CD14-positive monocyte (primary cell): ENCODE measurements at regions not wholly inside any gene's neighbourhood (a gene's known extent, or its start where the extent isn't known, plus 50 kb on each side); places are given as distances from the start of the nearest gene placed in this dataset.

Source experiments
- DNase-seq, 3 donors: peaks; one replicate each; pipeline ENCODE4 v3.0.0-alpha.2; 2011 to 2022
- H2AFZ ChIP-seq: 2 replicates; pipeline ENCODE4 v1.6.0; 2012; ENCODE audit warnings: mild to moderate bottlenecking, low read depth, low read length, inconsistent platforms; ENCODE audit not compliant: insufficient read depth, poor library complexity, severe bottlenecking
- H3K27ac ChIP-seq, 2 donors: 1 replicate in 1 of 2; 2 replicates in 1 of 2; pipeline ENCODE4 v1.5.1; 2012 to 2013; ENCODE audit warnings: low read length in 2 of 2, control low read depth in 1 of 2, inconsistent platforms in 1 of 2, low read depth in 1 of 2, mild to moderate bottlenecking in 1 of 2
- H3K27me3 ChIP-seq, 2 donors: one replicate each; pipeline versions ENCODE4 v1.6.0 to v1.6.1; 2011 to 2013; ENCODE audit warnings: low read length in 2 of 2; ENCODE audit not compliant: control insufficient read depth in 2 of 2, insufficient read depth in 2 of 2
- H3K36me3 ChIP-seq, 2 donors: replicated peaks in 1 of 2; 1 replicate in 1 of 2; 2 replicates in 1 of 2; pipeline versions ENCODE4 v1.5.1 to v1.6.1; 2012 to 2013; ENCODE audit warnings: low read length in 2 of 2, control low read depth in 1 of 2, inconsistent platforms in 1 of 2, mild to moderate bottlenecking in 1 of 2; ENCODE audit not compliant: insufficient read depth in 2 of 2, control insufficient read depth in 1 of 2
- H3K4me1 ChIP-seq, 2 donors: 1 replicate in 1 of 2; 2 replicates in 1 of 2; pipeline versions ENCODE4 v1.5.1 to v1.6.1; 2012 to 2013; ENCODE audit warnings: low read length in 2 of 2, control low read depth in 1 of 2, inconsistent platforms in 1 of 2, mild to moderate bottlenecking in 1 of 2, moderate library complexity in 1 of 2; ENCODE audit not compliant: insufficient read depth in 2 of 2, control insufficient read depth in 1 of 2
- H3K4me2 ChIP-seq: replicated peaks from 2 replicates; pipeline ENCODE3; 2012; ENCODE audit warnings: low read length, moderate library complexity, mild to moderate bottlenecking; ENCODE audit not compliant: poor library complexity, severe bottlenecking; ENCODE audit errors: extremely low read depth
- H3K4me3 ChIP-seq, 3 experiments: fragments of 200-600 bp in 1 of 3; sonication (generic) in 1 of 3; replicated peaks in 1 of 3; 1 replicate in 2 of 3; 2 replicates in 1 of 3; pipeline ENCODE4 v1.5.1; 2011 to 2013; ENCODE audit warnings: low read length in 3 of 3, mild to moderate bottlenecking in 3 of 3, control low read depth in 2 of 3, low read depth in 2 of 3, inconsistent platforms in 1 of 3, moderate library complexity in 1 of 3
- H3K79me2 ChIP-seq: 2 replicates; pipeline ENCODE4 v1.6.0; 2012; ENCODE audit warnings: mild to moderate bottlenecking, control low read depth, inconsistent platforms, low read length, moderate library complexity; ENCODE audit not compliant: insufficient read depth
- H3K9ac ChIP-seq: 2 replicates; pipeline ENCODE4 v1.6.0; 2017; ENCODE audit warnings: low read length, mild to moderate bottlenecking; ENCODE audit not compliant: insufficient read depth, poor library complexity, severe bottlenecking
- H3K9me3 ChIP-seq, 2 donors: replicated peaks in 1 of 2; 1 replicate in 1 of 2; 2 replicates in 1 of 2; pipeline versions ENCODE4 v1.5.1 to v1.6.1; 2012 to 2013; ENCODE audit warnings: low read length in 2 of 2, control low read depth in 1 of 2; ENCODE audit not compliant: control insufficient read depth in 1 of 2, insufficient read depth in 1 of 2
- H4K20me1 ChIP-seq: 2 replicates; pipeline ENCODE4 v1.6.0; 2012; ENCODE audit warnings: mild to moderate bottlenecking, low read length, control low read depth, moderate library complexity; ENCODE audit not compliant: insufficient read depth
- H3K27ac Mint-ChIP-seq, 7 donors: one replicate each; pipeline ENCODE4 v1.8.0; 2020; ENCODE audit warnings: mild to moderate bottlenecking in 7 of 7, mixed read lengths in 7 of 7, moderate library complexity in 6 of 7, inconsistent platforms in 2 of 7
- H3K27me3 Mint-ChIP-seq, 3 donors: one replicate each; pipeline ENCODE4 v1.8.0; 2021 to 2022; ENCODE audit warnings: low read depth in 3 of 3, mild to moderate bottlenecking in 3 of 3, mixed read lengths in 3 of 3, moderate library complexity in 3 of 3, inconsistent platforms in 1 of 3
- H3K36me3 Mint-ChIP-seq, 2 donors: one replicate each; pipeline ENCODE4 v1.8.0; 2020; ENCODE audit warnings: mixed read lengths in 2 of 2, inconsistent platforms in 1 of 2, mild to moderate bottlenecking in 1 of 2
- H3K4me1 Mint-ChIP-seq: one replicate; pipeline ENCODE4 v1.8.0; 2020; ENCODE audit warnings: mild to moderate bottlenecking, mixed read lengths
- H3K4me3 Mint-ChIP-seq, 2 donors: one replicate each; pipeline ENCODE4 v1.8.0; 2020; ENCODE audit warnings: mild to moderate bottlenecking in 2 of 2, mixed read lengths in 2 of 2, moderate library complexity in 1 of 2
- H3K9me3 Mint-ChIP-seq, 7 donors: one replicate each; pipeline ENCODE4 v1.8.0; 2020 to 2022; ENCODE audit warnings: mixed read lengths in 7 of 7, mild to moderate bottlenecking in 6 of 7, moderate library complexity in 6 of 7, inconsistent platforms in 2 of 7
- WGBS: methylation state at CpG from one replicate; pipeline ENCODE4 v1.1.5; 2013; ENCODE audit warnings: missing lambda C conversion rate; ENCODE audit not compliant: insufficient coverage; 5-methylcytosine and 5-hydroxymethylcytosine counted together
- intact Hi-C, 2 donors: fragments of 100-400 bp; cut with micrococcal nuclease; formaldehyde crosslinking; loops; one replicate each; pipeline versions ENCODE4 v1.15.0 to v1.15.1; 2023
- TF ChIP-seq, protein P1 (sequence below): fragments of 200-600 bp; IDR thresholded peaks from one replicate; pipeline ENCODE4 v1.8.0; 2022; ENCODE audit warnings: antibody characterized with exemption, mild to moderate bottlenecking

DNA sequence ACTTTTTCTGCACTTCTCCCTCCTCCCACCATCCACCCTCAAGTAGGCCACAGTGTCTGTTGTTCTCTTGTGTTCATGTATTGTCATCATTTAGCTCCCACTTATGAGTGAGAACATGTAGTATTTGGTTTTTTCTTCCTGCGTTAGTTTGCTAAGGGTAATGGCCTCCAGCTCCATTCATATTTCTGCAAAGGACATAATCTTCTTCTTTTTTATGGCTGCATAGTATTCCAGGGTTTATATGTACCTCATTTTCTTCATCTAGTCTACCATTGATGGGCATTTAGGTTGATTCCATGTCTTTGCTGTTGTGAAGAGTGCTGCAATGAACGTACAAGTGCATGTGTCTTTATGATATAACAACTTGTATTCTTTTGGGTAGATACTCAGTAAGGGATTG lies 230.4 kb downstream of the ARL4A start:
- Mint-ChIP-seq H3K4me3 (no peak overlapping the region), H3K27me3 (peaks cover 0 to 3% (median 0%) of the 10 kb centered on the region in 3 donors), H3K27ac (no peak overlapping the region), H3K36me3 (no peaks in the 10 kb centered on the region), H3K4me1 (no peaks in the 10 kb centered on the region), H3K9me3 (peaks cover 0 to 7% (median 5%) of the 10 kb centered on the region in 7 donors)
- Histone ChIP-seq H4K20me1 (no peaks in the 10 kb centered on the region), H3K27me3 (no peaks in the 10 kb centered on the region), H2AFZ (no peak overlapping the region), H3K9me3 (no peaks in the 10 kb centered on the region), H3K9ac (no peak overlapping the region), H3K27ac (no peak overlapping the region), H3K4me3 (no peak overlapping the region), H3K36me3 (no peaks in the 10 kb centered on the region), H3K4me2 (no peak overlapping the region), H3K4me1 (no peaks in the 10 kb centered on the region), H3K79me2 (no peaks in the 10 kb centered on the region)
- intact Hi-C loops = no loop called here
- TF ChIP-seq, protein P1, sequence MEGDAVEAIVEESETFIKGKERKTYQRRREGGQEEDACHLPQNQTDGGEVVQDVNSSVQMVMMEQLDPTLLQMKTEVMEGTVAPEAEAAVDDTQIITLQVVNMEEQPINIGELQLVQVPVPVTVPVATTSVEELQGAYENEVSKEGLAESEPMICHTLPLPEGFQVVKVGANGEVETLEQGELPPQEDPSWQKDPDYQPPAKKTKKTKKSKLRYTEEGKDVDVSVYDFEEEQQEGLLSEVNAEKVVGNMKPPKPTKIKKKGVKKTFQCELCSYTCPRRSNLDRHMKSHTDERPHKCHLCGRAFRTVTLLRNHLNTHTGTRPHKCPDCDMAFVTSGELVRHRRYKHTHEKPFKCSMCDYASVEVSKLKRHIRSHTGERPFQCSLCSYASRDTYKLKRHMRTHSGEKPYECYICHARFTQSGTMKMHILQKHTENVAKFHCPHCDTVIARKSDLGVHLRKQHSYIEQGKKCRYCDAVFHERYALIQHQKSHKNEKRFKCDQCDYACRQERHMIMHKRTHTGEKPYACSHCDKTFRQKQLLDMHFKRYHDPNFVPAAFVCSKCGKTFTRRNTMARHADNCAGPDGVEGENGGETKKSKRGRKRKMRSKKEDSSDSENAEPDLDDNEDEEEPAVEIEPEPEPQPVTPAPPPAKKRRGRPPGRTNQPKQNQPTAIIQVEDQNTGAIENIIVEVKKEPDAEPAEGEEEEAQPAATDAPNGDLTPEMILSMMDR = no peak
- DNase-seq = no peak
- WGBS = no CpG with 5 or more reads among the region's 2 CpGs

DNA sequence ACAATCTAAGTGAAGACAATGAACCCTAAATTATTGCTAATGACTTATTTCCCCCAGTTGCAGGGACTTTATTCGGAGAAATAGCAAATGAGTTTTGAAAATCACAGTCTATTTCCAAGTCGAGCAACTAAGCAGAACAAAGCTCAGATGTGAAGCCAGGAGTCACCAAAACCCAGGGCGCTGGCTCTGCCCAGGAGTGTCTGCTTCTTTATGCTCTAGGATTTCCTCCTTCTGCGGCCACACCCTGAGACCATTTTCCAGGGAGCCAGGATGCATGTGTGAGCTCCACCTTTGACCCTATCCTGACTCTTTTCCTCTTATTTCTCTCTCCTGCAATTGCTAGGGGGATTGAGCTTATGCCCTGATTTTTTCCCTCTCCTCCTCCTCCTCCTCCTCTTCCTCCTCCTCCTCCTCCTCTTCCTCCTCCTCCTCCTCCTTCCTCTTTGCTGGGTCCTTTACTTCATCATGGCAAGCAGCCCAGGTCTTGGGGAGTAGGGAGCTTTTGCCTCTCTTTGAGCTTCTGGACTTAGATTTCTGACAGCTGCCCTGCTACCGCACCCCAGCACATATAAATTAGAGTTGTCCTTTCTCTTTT lies 234.4 kb downstream of the ARL4A start:
- H3K27me3 ChIP-seq = no peaks in the 10 kb centered on the region
- H3K27ac ChIP-seq = no peak overlapping the region
- 78% methylated on average over 4 of the region's 5 CpGs for WGBS
- H3K4me1 ChIP-seq = no peaks in the 10 kb centered on the region
- H3K9me3 Mint-ChIP-seq = peaks cover 0 to 4% (median 0%) of the 10 kb centered on the region in 7 donors
- peaks cover 0 to 1% (median 0%) of the 10 kb centered on the region in 3 donors for H3K27me3 Mint-ChIP-seq
- intact Hi-C loops = no loop called here
- no peak for DNase-seq
- H3K9me3 ChIP-seq = no peaks in the 10 kb centered on the region
- no peak overlapping the region for H3K9ac ChIP-seq
- no peak overlapping the region for H2AFZ ChIP-seq
- no peak overlapping the region for H3K27ac Mint-ChIP-seq
- H3K4me3 ChIP-seq = no peak overlapping the region
- no peaks in the 10 kb centered on the region for H3K4me1 Mint-ChIP-seq
- no peaks in the 10 kb centered on the region for H3K36me3 ChIP-seq
- TF ChIP-seq, protein P1 = no peak
- no peaks in the 10 kb centered on the region for H4K20me1 ChIP-seq
- no peak overlapping the region for H3K4me3 Mint-ChIP-seq
- no peak overlapping the region for H3K4me2 ChIP-seq
- no peaks in the 10 kb centered on the region for H3K79me2 ChIP-seq
- no peaks in the 10 kb centered on the region for H3K36me3 Mint-ChIP-seq
